ENCODE measurements at regions not wholly inside any gene's neighbourhood (a gene's known extent, or its start where the extent isn't known, plus 50 kb on each side); places are given as distances from the start of the nearest gene placed in this dataset.

GRCh38 chr7:118708741-118709140 is 484.2 kb downstream of the ANKRD7 start:
- no TSS peak for BruUV-seq (replicated peaks)
- POLR2A ChIA-PET, result no interaction called here
- intact Hi-C loops (cut with micrococcal nuclease), result no loop called here
- H3K4me3 Mint-ChIP-seq (ENCODE audit: unreplicated experiment), result no peak overlapping the region
- no peak for TF ChIP-seq CTCF (IDR thresholded peaks at IDR 0.05; ENCODE audit: unreplicated experiment)
- H3K4me1 Mint-ChIP-seq (ENCODE audit: insufficient read depth, unreplicated experiment), result no peaks in the 10 kb centered on the region
- H3K36me3 Mint-ChIP-seq (ENCODE audit: insufficient read depth, unreplicated experiment), result no peaks in the 10 kb centered on the region
- no peak for DNase-seq (ENCODE audit: unreplicated experiment)
- no peaks in the 10 kb centered on the region for H3K9me3 Mint-ChIP-seq (ENCODE audit: unreplicated experiment)
- no peak overlapping the region for H3K27ac Mint-ChIP-seq (ENCODE audit: low read depth, unreplicated experiment)
- CTCF ChIA-PET, result no interaction called here
- H3K27me3 Mint-ChIP-seq (ENCODE audit: insufficient read depth, unreplicated experiment), result peaks cover 77% of the 10 kb centered on the region

- no TSS peak for BruUV-seq (replicated peaks)
- DNase-seq (ENCODE audit: unreplicated experiment), result no peak
- no peaks in the 10 kb centered on the region for H3K4me1 Mint-ChIP-seq (ENCODE audit: insufficient read depth, unreplicated experiment)
- intact Hi-C loops (cut with micrococcal nuclease), result no loop called here
- H3K27ac Mint-ChIP-seq (ENCODE audit: low read depth, unreplicated experiment), result no peak overlapping the region
- no peak overlapping the region for H3K4me3 Mint-ChIP-seq (ENCODE audit: unreplicated experiment)
- ChIA-PET POLR2A (no interaction called here), CTCF (no interaction called here)
- H3K9me3 Mint-ChIP-seq (ENCODE audit: unreplicated experiment), result no peaks in the 10 kb centered on the region
- H3K27me3 Mint-ChIP-seq (ENCODE audit: insufficient read depth, unreplicated experiment), result peaks cover 71% of the 10 kb centered on the region
- TF ChIP-seq CTCF (IDR thresholded peaks at IDR 0.05; ENCODE audit: unreplicated experiment), result no peak
- H3K36me3 Mint-ChIP-seq (ENCODE audit: insufficient read depth, unreplicated experiment), result no peaks in the 10 kb centered on the region
These were observed 487.2 kb downstream of the ANKRD7 start for GRCh38 chr7:118711688-118712087.

GRCh38 chr7:118713039-118713438 is 488.5 kb downstream of the ANKRD7 start:
- POLR2A ChIA-PET, result interaction anchor here (0.6 kb wide), 1 partner anchor 14 kb away, joined by 3 read pairs; no protein-coding TSS in a partner anchor
- intact Hi-C loops (cut with micrococcal nuclease), result no loop called here
- no peak overlapping the region for H3K4me3 Mint-ChIP-seq (ENCODE audit: unreplicated experiment)
- no peaks in the 10 kb centered on the region for H3K4me1 Mint-ChIP-seq (ENCODE audit: insufficient read depth, unreplicated experiment)
- no peak for TF ChIP-seq CTCF (IDR thresholded peaks at IDR 0.05; ENCODE audit: unreplicated experiment)
- no peak for DNase-seq (ENCODE audit: unreplicated experiment)
- H3K27ac Mint-ChIP-seq (ENCODE audit: low read depth, unreplicated experiment), result no peak overlapping the region
- H3K27me3 Mint-ChIP-seq (ENCODE audit: insufficient read depth, unreplicated experiment), result peaks cover 73% of the 10 kb centered on the region
- no peaks in the 10 kb centered on the region for H3K36me3 Mint-ChIP-seq (ENCODE audit: insufficient read depth, unreplicated experiment)
- CTCF ChIA-PET, result no interaction called here
- no TSS peak for BruUV-seq (replicated peaks)
- no peaks in the 10 kb centered on the region for H3K9me3 Mint-ChIP-seq (ENCODE audit: unreplicated experiment)

GRCh38 chr7:118720632-118721031 is 496.1 kb downstream of the ANKRD7 start:
- TF ChIP-seq CTCF (IDR thresholded peaks at IDR 0.05; ENCODE audit: unreplicated experiment), result no peak
- H3K36me3 Mint-ChIP-seq (ENCODE audit: insufficient read depth, unreplicated experiment), result no peaks in the 10 kb centered on the region
- POLR2A ChIA-PET, result no interaction called here
- BruUV-seq (replicated peaks), result no TSS peak
- H3K27ac Mint-ChIP-seq (ENCODE audit: low read depth, unreplicated experiment), result no peak overlapping the region
- no peaks in the 10 kb centered on the region for H3K4me1 Mint-ChIP-seq (ENCODE audit: insufficient read depth, unreplicated experiment)
- H3K27me3 Mint-ChIP-seq (ENCODE audit: insufficient read depth, unreplicated experiment), result peaks cover 88% of the 10 kb centered on the region
- DNase-seq (ENCODE audit: unreplicated experiment), result no peak
- intact Hi-C loops (cut with micrococcal nuclease), result no loop called here
- H3K4me3 Mint-ChIP-seq (ENCODE audit: unreplicated experiment), result no peak overlapping the region
- H3K9me3 Mint-ChIP-seq (ENCODE audit: unreplicated experiment), result no peaks in the 10 kb centered on the region
- CTCF ChIA-PET, result no interaction called here

Data from MCF 10A (cell line).